SK-N-MC (cell line): ENCODE measurements at regions not wholly inside any gene's neighbourhood (a gene's known extent, or its start where the extent isn't known, plus 50 kb on each side); places are given as distances from the start of the nearest gene placed in this dataset.

Experiments used
- EZH2 ChIP-seq: fragments of 200-600 bp; sonication (generic); IDR thresholded peaks from one replicate; pipeline ENCODE4 v1.6.1; 2017; ENCODE audit warnings: antibody characterized with exemption
- FOXP2 ChIP-seq: optimal IDR thresholded peaks from 2 replicates; pipeline ENCODE3; 2011; ENCODE audit warnings: mild to moderate bottlenecking, moderate library complexity; ENCODE audit not compliant: insufficient read depth; ENCODE audit errors: extremely low read length, control extremely low read depth

DNA sequence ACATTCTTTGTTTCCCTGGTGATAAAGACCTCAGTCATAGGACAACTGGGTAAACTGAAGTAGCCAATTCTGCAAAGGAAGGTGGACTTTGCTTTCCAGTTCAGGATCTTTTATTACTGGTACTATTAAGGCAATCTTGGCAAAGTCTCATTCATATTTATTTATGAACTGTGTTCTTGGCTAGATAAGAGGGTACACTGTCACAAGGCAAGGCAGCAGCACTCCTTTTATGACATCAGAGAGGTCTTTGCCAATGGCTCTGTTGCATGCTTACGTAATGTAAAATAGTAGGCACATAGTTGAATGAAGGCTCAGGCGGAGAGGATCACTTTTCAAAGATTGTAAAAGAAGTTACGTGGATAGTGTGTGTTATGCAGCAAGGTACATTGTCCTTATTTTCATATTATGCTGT is 63.7 kb upstream of the PDK4 start:
- no peak for TF ChIP-seq EZH2
- no peak for TF ChIP-seq FOXP2
